ENCODE measurements at regions not wholly inside any gene's neighbourhood (a gene's known extent, or its start where the extent isn't known, plus 50 kb on each side); places are given as distances from the start of the nearest gene placed in this dataset.
"Not testable (repeated sequence)": the region's sequence is repeated elsewhere in the genome, so short reads cannot be mapped to it uniquely, and the experiment has no call there.

GRCh38 chr17:30641428-30641827, 164.2 kb downstream of the GOSR1 start:
- TF ChIP-seq EZH2 (optimal IDR thresholded peaks at IDR 0.05; ENCODE audit: low read depth, low read length); CTCF (IDR thresholded peaks at IDR 0.05; ENCODE audit: low read length): not testable (repeated sequence)

Measured in MM.1S (cell line).